Peyer's patch (tissue), 4 donors: ENCODE measurements at regions not wholly inside any gene's neighbourhood (a gene's known extent, or its start where the extent isn't known, plus 50 kb on each side); places are given as distances from the start of the nearest gene placed in this dataset.

Experiments used
- DNase-seq, 3 donors: peaks; one replicate each; pipeline ENCODE4 v3.0.0-alpha.2; 2017 to 2019
- H3K27ac ChIP-seq, 4 donors: fragments of 200-600 bp; sonication (generic); one replicate each; pipeline ENCODE4 v1.5.1; 2016 to 2019
- H3K27me3 ChIP-seq, 2 donors: fragments of 200-600 bp; sonication (generic); one replicate each; pipeline ENCODE4 v1.5.1; 2019
- H3K36me3 ChIP-seq, 3 donors: fragments of 200-600 bp; sonication (generic); one replicate each; pipeline ENCODE4 v1.5.1; 2016 to 2019
- H3K4me1 ChIP-seq, 4 donors: fragments of 200-600 bp; sonication (generic); one replicate each; pipeline ENCODE4 v1.5.1; 2016 to 2019
- H3K4me3 ChIP-seq, 4 donors: fragments of 200-600 bp; sonication (generic); 1 replicate in 3 of 4; 2 replicates in 1 of 4; pipeline ENCODE4 v1.5.1; 2016 to 2019; ENCODE audit warnings: mild to moderate bottlenecking in 1 of 4
- H3K9me3 ChIP-seq, 4 donors: fragments of 200-600 bp; sonication (generic); one replicate each; pipeline ENCODE4 v1.5.1; 2016 to 2019; ENCODE audit warnings: mild to moderate bottlenecking in 1 of 4
- POLR2A ChIP-seq, 2 donors: fragments of 450-650 bp; IDR thresholded peaks; one replicate each; pipeline ENCODE4 v1.5.1; 2017; ENCODE audit warnings: antibody characterized with exemption in 2 of 2, mild to moderate bottlenecking in 2 of 2, moderate library complexity in 2 of 2
- TF ChIP-seq, protein P1 (sequence below), 6 experiments: fragments of 450-650 bp in 4 of 6; fragments of 200-600 bp in 2 of 6; sonication (generic) in 1 of 6; IDR thresholded peaks; one replicate each; pipeline ENCODE4 v1.5.1; 2017 to 2019; ENCODE audit warnings: antibody characterized with exemption in 6 of 6, mild to moderate bottlenecking in 3 of 6, moderate library complexity in 1 of 6

DNA sequence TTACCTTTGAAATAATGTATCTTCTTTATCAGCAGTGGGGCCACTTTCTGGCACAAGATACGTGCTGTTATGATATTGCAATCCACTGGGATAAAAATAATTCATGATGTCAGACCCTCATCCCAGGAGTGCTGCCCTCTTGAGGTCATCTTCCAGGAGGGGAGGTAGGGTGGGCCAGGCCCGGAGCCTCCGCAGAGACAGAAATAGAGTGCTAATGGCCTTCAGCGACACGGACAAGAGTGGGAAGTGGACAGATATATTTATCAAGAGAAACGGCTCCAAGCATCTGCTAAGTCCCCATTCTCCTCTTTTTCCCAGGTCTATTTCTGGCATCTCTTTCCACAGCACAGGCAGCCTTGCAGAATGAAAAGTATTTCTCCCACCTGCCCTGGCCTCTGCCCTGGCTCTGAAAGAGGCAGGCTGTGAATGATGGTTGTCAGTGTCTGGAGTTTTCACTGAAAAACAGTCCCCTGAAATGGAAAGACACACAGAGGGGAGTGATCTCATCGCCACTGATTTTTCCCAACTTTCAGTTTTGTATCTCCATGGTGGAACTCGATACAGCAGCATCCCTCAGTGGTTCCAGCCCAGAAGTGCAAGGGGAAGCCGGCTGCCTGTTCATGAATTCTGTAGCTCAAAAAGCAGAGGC, 251.7 kb upstream of the MYO3A start:
- DNase-seq: no peak
- Histone ChIP-seq H3K27me3 (no peaks in the 10 kb centered on the region), H3K36me3 (no peaks in the 10 kb centered on the region), H3K27ac (no peak overlapping the region), H3K9me3 (no peaks in the 10 kb centered on the region), H3K4me3 (peak overlapping the region in 1 of 4 donors; percentile 8), H3K4me1 (no peaks in the 10 kb centered on the region)
- TF ChIP-seq, protein P1, sequence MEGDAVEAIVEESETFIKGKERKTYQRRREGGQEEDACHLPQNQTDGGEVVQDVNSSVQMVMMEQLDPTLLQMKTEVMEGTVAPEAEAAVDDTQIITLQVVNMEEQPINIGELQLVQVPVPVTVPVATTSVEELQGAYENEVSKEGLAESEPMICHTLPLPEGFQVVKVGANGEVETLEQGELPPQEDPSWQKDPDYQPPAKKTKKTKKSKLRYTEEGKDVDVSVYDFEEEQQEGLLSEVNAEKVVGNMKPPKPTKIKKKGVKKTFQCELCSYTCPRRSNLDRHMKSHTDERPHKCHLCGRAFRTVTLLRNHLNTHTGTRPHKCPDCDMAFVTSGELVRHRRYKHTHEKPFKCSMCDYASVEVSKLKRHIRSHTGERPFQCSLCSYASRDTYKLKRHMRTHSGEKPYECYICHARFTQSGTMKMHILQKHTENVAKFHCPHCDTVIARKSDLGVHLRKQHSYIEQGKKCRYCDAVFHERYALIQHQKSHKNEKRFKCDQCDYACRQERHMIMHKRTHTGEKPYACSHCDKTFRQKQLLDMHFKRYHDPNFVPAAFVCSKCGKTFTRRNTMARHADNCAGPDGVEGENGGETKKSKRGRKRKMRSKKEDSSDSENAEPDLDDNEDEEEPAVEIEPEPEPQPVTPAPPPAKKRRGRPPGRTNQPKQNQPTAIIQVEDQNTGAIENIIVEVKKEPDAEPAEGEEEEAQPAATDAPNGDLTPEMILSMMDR (IDR thresholded peaks at IDR 0.05): no peak
- no peak for TF ChIP-seq POLR2A (IDR thresholded peaks at IDR 0.05)

DNA sequence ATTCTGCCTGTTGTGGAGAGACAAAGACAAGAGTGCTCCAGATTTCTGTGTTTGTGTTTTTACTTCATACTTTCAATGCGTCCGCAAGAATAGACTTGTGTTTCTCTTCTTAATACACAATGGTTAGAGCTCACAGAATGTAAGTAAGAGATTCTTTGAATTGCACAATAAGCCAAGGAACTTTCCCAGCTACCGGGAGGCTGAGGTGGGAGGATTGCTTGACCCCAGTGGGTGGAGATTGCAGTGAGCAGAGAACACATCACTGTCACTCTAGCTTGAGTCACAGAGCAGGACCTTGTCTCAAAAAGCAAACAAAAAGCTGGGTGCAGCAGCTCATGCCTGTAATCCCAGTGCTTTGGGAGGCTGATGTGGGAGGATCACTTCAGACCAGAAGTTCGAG, 250.7 kb upstream of the MYO3A start:
- TF ChIP-seq, protein P1 (IDR thresholded peaks at IDR 0.05): no peak
- no peak for TF ChIP-seq POLR2A (IDR thresholded peaks at IDR 0.05)
- DNase-seq: no peak
- H3K27ac ChIP-seq: no peak overlapping the region
- no peaks in the 10 kb centered on the region for H3K9me3 ChIP-seq
- no peaks in the 10 kb centered on the region for H3K36me3 ChIP-seq
- H3K27me3 ChIP-seq: no peaks in the 10 kb centered on the region
- H3K4me3 ChIP-seq: no peak overlapping the region
- H3K4me1 ChIP-seq: no peaks in the 10 kb centered on the region

DNA sequence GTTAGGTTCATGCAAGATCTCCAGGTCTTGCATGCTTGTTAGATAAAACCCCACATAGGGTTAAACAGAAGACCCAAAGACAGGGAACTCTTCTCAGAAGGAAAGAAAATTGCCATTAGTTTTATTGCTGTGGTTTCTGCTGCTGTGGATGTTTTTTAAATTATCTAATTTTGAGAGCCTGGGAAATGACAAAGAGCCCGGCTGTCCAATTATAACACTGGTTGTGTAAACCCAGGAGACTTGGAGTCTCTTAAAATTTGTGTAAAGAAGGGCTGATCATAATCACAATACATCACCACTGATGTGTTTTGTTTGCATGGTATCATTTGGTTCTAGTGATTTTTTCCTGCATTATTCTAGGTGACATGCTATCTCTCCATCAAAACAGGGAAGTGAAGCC, 246.5 kb upstream of the MYO3A start:
- Histone ChIP-seq H3K4me3 (no peak overlapping the region), H3K9me3 (no peaks in the 10 kb centered on the region), H3K27ac (no peak overlapping the region), H3K27me3 (no peaks in the 10 kb centered on the region), H3K4me1 (no peaks in the 10 kb centered on the region), H3K36me3 (no peaks in the 10 kb centered on the region)
- DNase-seq: no peak
- TF ChIP-seq POLR2A (IDR thresholded peaks at IDR 0.05): no peak
- TF ChIP-seq, protein P1 (IDR thresholded peaks at IDR 0.05): no peak

DNA sequence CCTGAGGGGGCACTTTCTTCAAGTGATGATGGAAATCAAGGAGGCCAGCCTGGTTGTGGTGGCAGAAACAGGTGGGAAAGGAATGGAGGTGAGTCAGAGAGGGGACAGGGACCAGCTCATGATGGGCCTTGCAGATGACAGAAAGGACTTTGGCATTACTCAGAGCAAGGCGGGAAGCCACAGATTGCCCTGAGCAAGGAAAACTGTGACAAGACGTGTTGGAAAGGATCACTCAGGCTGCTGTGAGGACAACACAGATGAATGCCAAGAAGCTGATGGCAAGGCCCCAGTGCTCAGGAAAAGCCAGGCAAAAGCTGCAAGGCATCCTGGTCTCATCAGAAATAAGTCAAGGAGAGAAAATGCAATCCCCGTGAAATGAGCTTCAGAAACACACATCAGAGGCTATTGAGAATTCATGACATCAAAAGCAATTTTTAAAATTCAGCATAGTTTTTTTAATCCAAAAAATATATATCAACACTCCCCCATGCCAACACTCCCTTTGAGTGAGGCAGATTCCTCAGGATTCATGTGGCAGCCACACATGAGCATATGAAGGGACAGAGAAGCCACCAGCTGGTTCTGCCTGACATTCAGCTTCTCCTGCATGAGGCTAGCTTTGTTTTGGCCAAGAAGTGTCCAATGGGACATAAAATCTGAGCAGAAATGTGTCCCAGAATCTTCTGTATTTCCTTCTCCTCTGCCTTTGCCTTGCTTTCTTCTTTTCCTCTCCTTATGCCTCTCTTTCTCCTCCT, 244.5 kb upstream of the MYO3A start:
- no peaks in the 10 kb centered on the region for H3K9me3 ChIP-seq
- DNase-seq: no peak
- no peak overlapping the region for H3K27ac ChIP-seq
- no peaks in the 10 kb centered on the region for H3K27me3 ChIP-seq
- no peaks in the 10 kb centered on the region for H3K4me1 ChIP-seq
- TF ChIP-seq, protein P1 (IDR thresholded peaks at IDR 0.05): no peak
- no peaks in the 10 kb centered on the region for H3K36me3 ChIP-seq
- H3K4me3 ChIP-seq: no peak overlapping the region

DNA sequence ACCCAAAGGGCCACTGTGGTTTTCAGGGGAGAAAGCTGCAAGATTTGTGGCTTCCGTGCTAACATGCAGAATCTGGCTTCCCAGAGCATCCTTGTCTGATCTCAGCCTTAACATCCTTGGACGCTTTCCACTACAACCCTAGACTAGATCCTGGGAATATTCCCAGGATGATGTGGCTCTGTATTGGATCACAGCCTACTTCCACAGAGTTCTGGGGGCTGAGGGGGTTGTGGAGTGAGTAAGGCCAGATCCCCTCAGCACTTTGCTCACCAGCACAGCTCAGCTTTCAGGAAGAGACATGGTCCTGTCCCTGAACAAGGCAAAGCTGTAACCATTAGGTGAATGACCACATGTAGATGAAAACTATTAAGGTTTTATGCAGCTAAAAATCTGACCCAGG, 241.3 kb upstream of the MYO3A start:
- Histone ChIP-seq H3K4me1 (no peaks in the 10 kb centered on the region), H3K4me3 (no peak overlapping the region), H3K27ac (no peak overlapping the region), H3K36me3 (no peaks in the 10 kb centered on the region), H3K9me3 (no peaks in the 10 kb centered on the region), H3K27me3 (no peaks in the 10 kb centered on the region)
- no peak for DNase-seq
- TF ChIP-seq, protein P1 (IDR thresholded peaks at IDR 0.05): no peak
- TF ChIP-seq POLR2A (IDR thresholded peaks at IDR 0.05): no peak
